H9 (cell line): ENCODE measurements at regions not wholly inside any gene's neighbourhood (a gene's known extent, or its start where the extent isn't known, plus 50 kb on each side); places are given as distances from the start of the nearest gene placed in this dataset.
A peak's percentile ranks its signal among the peaks of the same experiment; 100 is the strongest.

Source experiments
- DNase-seq: peaks from one replicate; pipeline ENCODE4 v3.0.0-alpha.2; 2017
- H2AFZ ChIP-seq: one replicate; pipeline ENCODE4 v1.6.1; 2013; ENCODE audit warnings: mild to moderate bottlenecking, low read length, control low read depth, moderate library complexity
- H2AK5ac ChIP-seq: 2 replicates; pipeline ENCODE4 v1.6.1; 2013; ENCODE audit warnings: low read length, control low read depth, mixed read lengths; ENCODE audit not compliant: insufficient read length
- H2BK120ac ChIP-seq: one replicate; pipeline ENCODE4 v1.6.1; 2013; ENCODE audit warnings: low read depth, mild to moderate bottlenecking, low read length, control low read depth, inconsistent platforms; ENCODE audit not compliant: poor library complexity, severe bottlenecking
- H2BK12ac ChIP-seq: 2 replicates; pipeline ENCODE4 v1.6.1; 2013; ENCODE audit warnings: low read length, control low read depth, mixed read lengths, low read depth; ENCODE audit not compliant: insufficient read length
- H2BK15ac ChIP-seq: 2 replicates; pipeline ENCODE4 v1.6.1; 2013; ENCODE audit warnings: low read depth, low read length, control low read depth
- H2BK20ac ChIP-seq: one replicate; pipeline ENCODE4 v1.6.1; 2013; ENCODE audit warnings: low read depth, mild to moderate bottlenecking, low read length, control low read depth, inconsistent platforms; ENCODE audit not compliant: poor library complexity, severe bottlenecking
- H2BK5ac ChIP-seq: 2 replicates; pipeline ENCODE4 v1.6.1; 2013; ENCODE audit warnings: low read length, control low read depth, mixed read lengths; ENCODE audit not compliant: insufficient read length
- H3K14ac ChIP-seq: 2 replicates; pipeline ENCODE4 v1.6.1; 2013; ENCODE audit warnings: low read length, control low read depth; ENCODE audit not compliant: insufficient read depth
- H3K18ac ChIP-seq: 2 replicates; pipeline ENCODE4 v1.6.1; 2013; ENCODE audit warnings: low read depth, mild to moderate bottlenecking, mixed read lengths, low read length, control low read depth; ENCODE audit not compliant: insufficient read length
- H3K23ac ChIP-seq: 2 replicates; pipeline ENCODE4 v1.6.1; 2013; ENCODE audit warnings: low read length, control low read depth, mixed read lengths, low read depth; ENCODE audit not compliant: insufficient read length
- H3K23me2 ChIP-seq: 2 replicates; pipeline ENCODE4 v1.6.1; 2013; ENCODE audit warnings: low read depth, mild to moderate bottlenecking, mixed read lengths, low read length, control low read depth; ENCODE audit not compliant: insufficient read length, poor library complexity, severe bottlenecking
- H3K27ac ChIP-seq: 2 replicates; pipeline ENCODE4 v1.5.1; 2013; ENCODE audit warnings: low read length, control low read depth, mixed read lengths, low read depth; ENCODE audit not compliant: insufficient read length
- H3K27me3 ChIP-seq: 2 replicates; pipeline ENCODE4 v1.6.1; 2013; ENCODE audit warnings: low read length, control low read depth, inconsistent platforms; ENCODE audit not compliant: insufficient read depth
- H3K4ac ChIP-seq: 2 replicates; pipeline ENCODE4 v1.6.1; 2013; ENCODE audit warnings: low read depth, mild to moderate bottlenecking, control low read depth, inconsistent platforms, low read length, moderate library complexity
- H3K4me1 ChIP-seq: 2 replicates; pipeline ENCODE4 v1.6.1; 2013; ENCODE audit warnings: low read length, control low read depth, inconsistent platforms; ENCODE audit not compliant: insufficient read depth
- H3K4me2 ChIP-seq: 2 replicates; pipeline ENCODE4 v1.6.1; 2013; ENCODE audit warnings: low read length, control low read depth, mixed read lengths; ENCODE audit not compliant: insufficient read length, insufficient read depth
- H3K56ac ChIP-seq: 2 replicates; pipeline ENCODE4 v1.6.1; 2013; ENCODE audit warnings: low read depth, mild to moderate bottlenecking, mixed read lengths, low read length, control low read depth; ENCODE audit not compliant: insufficient read length
- H3K79me1 ChIP-seq: 2 replicates; pipeline ENCODE4 v1.6.1; 2013; ENCODE audit warnings: low read depth, mild to moderate bottlenecking, moderate library complexity, low read length, control low read depth, inconsistent platforms; ENCODE audit not compliant: insufficient read depth, poor library complexity, severe bottlenecking
- H3K79me2 ChIP-seq: 2 replicates; pipeline ENCODE4 v1.6.1; 2013; ENCODE audit warnings: low read length, control low read depth, inconsistent platforms; ENCODE audit not compliant: insufficient read depth
- H3K9ac ChIP-seq: 2 replicates; pipeline ENCODE4 v1.6.1; 2013; ENCODE audit warnings: low read length, control low read depth, mixed read lengths; ENCODE audit not compliant: insufficient read length; ENCODE audit errors: extremely low read depth
- H3K9me3 ChIP-seq: one replicate; pipeline ENCODE4 v1.6.1; 2013; ENCODE audit warnings: low read depth, low read length, inconsistent platforms; ENCODE audit not compliant: control insufficient read depth
- H3T11ph ChIP-seq: one replicate; pipeline ENCODE4 v1.6.1; 2013; ENCODE audit warnings: mild to moderate bottlenecking, low read length, control low read depth, inconsistent platforms
- H4K20me1 ChIP-seq: one replicate; pipeline ENCODE4 v1.6.1; 2013; ENCODE audit not compliant: control insufficient read depth, insufficient read length, insufficient read depth
- H4K5ac ChIP-seq: 2 replicates; pipeline ENCODE4 v1.6.1; 2013; ENCODE audit warnings: low read depth, mild to moderate bottlenecking, mixed read lengths, low read length, control low read depth; ENCODE audit not compliant: insufficient read length
- H4K8ac ChIP-seq: replicated peaks from 2 replicates; pipeline ENCODE4 v1.6.1; 2013; ENCODE audit warnings: low read length, control low read depth, mixed read lengths, low read depth; ENCODE audit not compliant: insufficient read length
- H4K91ac ChIP-seq: 2 replicates; pipeline ENCODE4 v1.6.1; 2013; ENCODE audit warnings: low read depth, mild to moderate bottlenecking, moderate library complexity, mixed read lengths, low read length, control low read depth; ENCODE audit not compliant: insufficient read length
- H3K27ac Mint-ChIP-seq, 3 experiments: 2 replicates in 2 of 3; 3 replicates in 1 of 3; pipeline ENCODE4 v1.8.0; 2020 to 2021; ENCODE audit warnings: mixed read lengths in 3 of 3, mild to moderate bottlenecking in 1 of 3, moderate library complexity in 1 of 3
- H3K27me3 Mint-ChIP-seq: 2 replicates; pipeline ENCODE4 v1.8.0; 2021; ENCODE audit warnings: low read depth, mild to moderate bottlenecking, moderate library complexity, mixed read lengths
- H3K36me3 Mint-ChIP-seq, 3 experiments: 2 replicates in 2 of 3; 3 replicates in 1 of 3; pipeline ENCODE4 v1.8.0; 2020 to 2021; ENCODE audit warnings: low read depth in 3 of 3, mixed read lengths in 3 of 3; ENCODE audit not compliant: insufficient read depth in 1 of 3
- H3K4me1 Mint-ChIP-seq, 2 experiments: 2 replicates each; pipeline ENCODE4 v1.8.0; 2020; ENCODE audit warnings: mixed read lengths in 2 of 2
- H3K4me3 Mint-ChIP-seq, 2 experiments: 2 replicates in 1 of 2; 3 replicates in 1 of 2; pipeline ENCODE4 v1.8.0; 2020 to 2021; ENCODE audit warnings: mild to moderate bottlenecking in 2 of 2, mixed read lengths in 2 of 2, moderate library complexity in 1 of 2
- H3K9me3 Mint-ChIP-seq, 2 experiments: 2 replicates in 1 of 2; 3 replicates in 1 of 2; pipeline ENCODE4 v1.8.0; 2020; ENCODE audit warnings: mild to moderate bottlenecking in 2 of 2, mixed read lengths in 2 of 2, moderate library complexity in 1 of 2
- CTCF ChIP-seq: fragments of 200-600 bp; sonication (generic); conservative IDR thresholded peaks from 3 replicates; pipeline ENCODE4 v1.8.0; 2021; ENCODE audit warnings: antibody characterized with exemption, mild to moderate bottlenecking
- WGBS: extraction: QIAGEN DNeasy Blood & Tissue Kit; methylation state at CpG from one replicate; pipeline ENCODE4 v1.1.7; 2013; ENCODE audit warnings: missing lambda C conversion rate, low lambda C conversion rate, mixed read lengths; ENCODE audit not compliant: insufficient read length; ENCODE audit errors: extremely low coverage; 5-methylcytosine and 5-hydroxymethylcytosine counted together

DNA sequence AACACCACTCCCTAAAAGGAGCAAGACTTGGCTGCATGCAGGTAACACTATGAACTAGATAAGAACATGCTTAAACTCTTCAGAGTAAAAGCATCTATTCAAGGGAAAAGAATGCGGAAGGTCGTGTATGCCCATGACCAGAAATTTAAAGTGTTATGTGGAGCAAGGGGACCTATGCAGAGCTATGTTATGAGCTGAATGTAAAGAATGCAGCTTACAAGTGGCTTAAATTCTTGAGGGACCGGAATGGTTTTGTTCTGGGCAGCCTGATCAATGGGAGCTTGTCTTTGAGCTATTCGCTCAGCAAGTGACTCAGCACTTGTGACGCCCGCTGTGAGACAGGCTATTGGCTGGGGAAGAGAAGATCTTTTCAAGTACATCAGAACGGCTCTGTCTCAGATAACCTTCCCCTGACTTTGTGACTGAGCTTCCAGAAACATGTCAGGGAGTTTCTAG lies 367.5 kb upstream of the THBS1 start:
- H3K23me2 ChIP-seq: no peaks in the 10 kb centered on the region
- no peak for TF ChIP-seq CTCF
- no peak overlapping the region for H4K8ac ChIP-seq
- no peak overlapping the region for H2AK5ac ChIP-seq
- no peak overlapping the region for H3K56ac ChIP-seq
- no peak overlapping the region for H2AFZ ChIP-seq
- H4K20me1 ChIP-seq: no peaks in the 10 kb centered on the region
- no peak overlapping the region for H3T11ph ChIP-seq
- H3K27me3 ChIP-seq: no peaks in the 10 kb centered on the region
- H2BK5ac ChIP-seq: no peak overlapping the region
- H2BK15ac ChIP-seq: no peak overlapping the region
- peak overlapping the region; percentile 92 for H3K27ac ChIP-seq
- peak overlapping the region; percentile 99 for H2BK12ac ChIP-seq
- peak overlapping the region; percentile 76 for H3K18ac ChIP-seq
- Mint-ChIP-seq H3K27me3 (no peaks in the 10 kb centered on the region), H3K9me3 (peaks cover 15 to 18% of the 10 kb centered on the region in 2 experiments), H3K36me3 (peaks cover 7 to 28% (median 10%) of the 10 kb centered on the region in 3 experiments; a peak in 5 of 7 replicates), H3K27ac (peak overlapping the region; percentile 97 to 99 (median 99)), H3K4me1 (peaks cover 24 to 26% of the 10 kb centered on the region in 2 experiments), H3K4me3 (peak overlapping the region in 1 of 2 experiments; percentile 52; a peak in 1 of 5 replicates)
- peak overlapping the region; percentile 7; the same call in 1 of the 2 replicates for H3K14ac ChIP-seq
- H2BK20ac ChIP-seq: no peak overlapping the region
- no peak overlapping the region for H3K23ac ChIP-seq
- H2BK120ac ChIP-seq: no peak overlapping the region
- no peak overlapping the region for H3K9ac ChIP-seq
- H3K79me1 ChIP-seq: no peaks in the 10 kb centered on the region
- peak; percentile 94 for DNase-seq
- WGBS: no CpG with 5 or more reads among the region's 7 CpGs
- H3K4me2 ChIP-seq: no peak overlapping the region
- peaks cover 7% of the 10 kb centered on the region for H3K9me3 ChIP-seq
- no peak overlapping the region for H4K91ac ChIP-seq
- H3K4me1 ChIP-seq: peaks cover 3% of the 10 kb centered on the region; the same call in 1 of the 2 replicates
- peak overlapping the region; percentile 91 for H4K5ac ChIP-seq
- H3K4ac ChIP-seq: no peak overlapping the region; the same call in 1 of the 2 replicates
- no peaks in the 10 kb centered on the region for H3K79me2 ChIP-seq
